Liver (tissue), 3 donors: ENCODE measurements at regions not wholly inside any gene's neighbourhood (a gene's known extent, or its start where the extent isn't known, plus 50 kb on each side); places are given as distances from the start of the nearest gene placed in this dataset.

ENCODE experiments used
- CTCF ChIP-seq: fragments of 150-350 bp; IDR thresholded peaks from 2 replicates; pipeline ENCODE4 v1.5.1; 2017; ENCODE audit warnings: improper control_type of control experiment, low read depth, low read length; ENCODE audit not compliant: missing input control
- GABPA ChIP-seq, 2 donors: IDR thresholded peaks in 1 of 2; conservative IDR thresholded peaks in 1 of 2; 2 replicates each; pipeline ENCODE4 v1.6.1; 2016; ENCODE audit warnings: antibody characterized with exemption in 2 of 2, mild to moderate bottlenecking in 1 of 2, moderate library complexity in 1 of 2
- TF ChIP-seq, protein P1 (sequence below): IDR thresholded peaks from 2 replicates; pipeline ENCODE4 v1.6.1; 2016; ENCODE audit warnings: antibody characterized with exemption
- donor health status: healthy.
- donor health status: healthy.

DNA sequence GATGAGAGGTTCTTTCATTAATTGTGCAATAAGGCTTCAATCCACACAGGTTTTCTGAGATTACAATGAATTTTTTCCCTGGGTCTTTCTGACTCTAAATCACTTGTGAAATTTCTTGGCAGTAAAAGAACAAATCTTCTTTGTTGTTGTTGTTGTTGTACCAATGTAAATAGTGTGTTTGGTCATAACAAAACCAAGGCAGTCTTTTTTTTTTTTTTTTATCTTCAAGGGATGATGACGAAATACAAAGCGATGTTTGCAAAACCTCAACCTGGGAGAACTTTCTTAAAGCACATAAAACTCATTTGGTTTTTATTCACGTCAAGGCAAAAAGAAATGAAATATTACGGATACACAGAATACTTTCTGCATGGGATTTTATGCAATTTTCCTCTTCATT is 462.0 kb downstream of the LIG4 start:
- TF ChIP-seq GABPA (IDR thresholded peaks at IDR 0.05 in 1 of 2, conservative IDR thresholded peaks at IDR 0.05 in 1 of 2) (no peak), CTCF (no peak)
- TF ChIP-seq, protein P1, sequence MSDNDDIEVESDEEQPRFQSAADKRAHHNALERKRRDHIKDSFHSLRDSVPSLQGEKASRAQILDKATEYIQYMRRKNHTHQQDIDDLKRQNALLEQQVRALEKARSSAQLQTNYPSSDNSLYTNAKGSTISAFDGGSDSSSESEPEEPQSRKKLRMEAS, result no peak
